Esophagus squamous epithelium (tissue), 5 donors: ENCODE measurements at regions not wholly inside any gene's neighbourhood (a gene's known extent, or its start where the extent isn't known, plus 50 kb on each side); places are given as distances from the start of the nearest gene placed in this dataset.

Experiments
- DNase-seq: peaks from one replicate; lab custom pipeline; 2025; lab: John Stamatoyannopoulos, UW
- H3K27ac ChIP-seq, 4 donors: fragments of 200-600 bp; sonication (generic); one replicate each; pipeline ENCODE4 v1.5.1; 2016 to 2019; ENCODE audit warnings: mild to moderate bottlenecking in 1 of 4
- H3K27me3 ChIP-seq, 4 donors: fragments of 200-600 bp; sonication (generic); 1 replicate in 3 of 4; 2 replicates in 1 of 4; pipeline versions ENCODE4 v1.5.1 to v1.6.0; 2017 to 2021; ENCODE audit warnings: antibody characterized with exemption in 1 of 4
- H3K36me3 ChIP-seq, 3 donors: fragments of 200-600 bp; sonication (generic); one replicate each; pipeline ENCODE4 v1.5.1; 2016 to 2019
- H3K4me1 ChIP-seq, 3 donors: fragments of 200-600 bp; sonication (generic); one replicate each; pipeline ENCODE4 v1.5.1; 2017 to 2019
- H3K4me3 ChIP-seq, 4 donors: fragments of 200-600 bp; sonication (generic); 1 replicate in 3 of 4; 2 replicates in 1 of 4; pipeline ENCODE4 v1.5.1; 2016 to 2019; ENCODE audit warnings: mild to moderate bottlenecking in 2 of 4, moderate library complexity in 1 of 4
- H3K9me3 ChIP-seq, 3 donors: fragments of 200-600 bp; sonication (generic); one replicate each; pipeline ENCODE4 v1.5.1; 2016 to 2019
- CTCF ChIP-seq, 6 experiments: fragments of 450-650 bp in 4 of 6; fragments of 200-600 bp in 2 of 6; sonication (generic) in 2 of 6; IDR thresholded peaks; one replicate each; pipeline ENCODE4 v1.5.1; 2016 to 2019; ENCODE audit warnings: antibody characterized with exemption in 6 of 6, mild to moderate bottlenecking in 4 of 6, moderate library complexity in 4 of 6
- POLR2A ChIP-seq, 4 donors: fragments of 450-650 bp; IDR thresholded peaks; one replicate each; pipeline ENCODE4 v1.6.1; 2017; ENCODE audit warnings: antibody characterized with exemption in 4 of 4, mild to moderate bottlenecking in 4 of 4, moderate library complexity in 3 of 4
- WGBS, 2 donors: methylation state at CpG; one replicate each; pipeline ENCODE4 v1.1.5; 2018; 5-methylcytosine and 5-hydroxymethylcytosine counted together
- intact Hi-C: fragments of 100-400 bp; cut with DNase I; formaldehyde crosslinking; loops from one replicate; pipeline ENCODE4 v1.15.0; 2022
- donor health status: DM: yes; HTN: yes; CAD: no.

- WGBS, 2 donors, result 28% methylated on average over 1 of the region's 1 CpG
- intact Hi-C loops, result no loop called here
These were observed 1002.4 kb downstream of the SLITRK1 start for GRCh38 chr13:82879921-82880320.

GRCh38 chr13:82878536-82878935 lies 1003.7 kb downstream of the SLITRK1 start:
- no peak for DNase-seq
- Histone ChIP-seq H3K9me3 (no peaks in the 10 kb centered on the region), H3K36me3 (no peaks in the 10 kb centered on the region), H3K27me3 (no peaks in the 10 kb centered on the region), H3K4me1 (no peaks in the 10 kb centered on the region), H3K4me3 (no peak overlapping the region), H3K27ac (no peak overlapping the region)
- TF ChIP-seq POLR2A (IDR thresholded peaks at IDR 0.05) (no peak), CTCF (IDR thresholded peaks at IDR 0.05) (no peak)
- intact Hi-C loops, result no loop called here

More at GRCh38 chr13:82879921-82880320, 1002.4 kb downstream of the SLITRK1 start:
- no peaks in the 10 kb centered on the region for H3K9me3 ChIP-seq
- H3K4me3 ChIP-seq, result no peak overlapping the region
- no peaks in the 10 kb centered on the region for H3K36me3 ChIP-seq
- TF ChIP-seq POLR2A (IDR thresholded peaks at IDR 0.05), result no peak
- TF ChIP-seq CTCF (IDR thresholded peaks at IDR 0.05), result no peak
- no peaks in the 10 kb centered on the region for H3K4me1 ChIP-seq
- no peaks in the 10 kb centered on the region for H3K27me3 ChIP-seq
- no peak overlapping the region for H3K27ac ChIP-seq
- DNase-seq, result no peak

GRCh38 chr13:82867284-82867683 lies 1015.0 kb downstream of the SLITRK1 start:
- intact Hi-C loops, result no loop called here
- Histone ChIP-seq H3K4me1 (no peaks in the 10 kb centered on the region), H3K27me3 (no peaks in the 10 kb centered on the region), H3K4me3 (no peak overlapping the region), H3K27ac (no peak overlapping the region), H3K9me3 (no peaks in the 10 kb centered on the region), H3K36me3 (no peaks in the 10 kb centered on the region)
- DNase-seq, result no peak
- TF ChIP-seq POLR2A (IDR thresholded peaks at IDR 0.05) (no peak), CTCF (IDR thresholded peaks at IDR 0.05) (no peak)
- WGBS, 2 donors, result 30 to 45% methylated on average over 2 of the region's 2 CpGs

- H3K27me3 ChIP-seq, result no peaks in the 10 kb centered on the region
- H3K27ac ChIP-seq, result no peak overlapping the region
- H3K36me3 ChIP-seq, result no peaks in the 10 kb centered on the region
- no peak for TF ChIP-seq POLR2A (IDR thresholded peaks at IDR 0.05)
- TF ChIP-seq CTCF (IDR thresholded peaks at IDR 0.05), result no peak
- no peak overlapping the region for H3K4me3 ChIP-seq
- intact Hi-C loops, result no loop called here
- no peaks in the 10 kb centered on the region for H3K9me3 ChIP-seq
- DNase-seq, result no peak
- no peaks in the 10 kb centered on the region for H3K4me1 ChIP-seq
These were observed 1031.6 kb downstream of the SLITRK1 start for GRCh38 chr13:82850644-82851043.

GRCh38 chr13:82848766-82849165 lies 1033.5 kb downstream of the SLITRK1 start:
- intact Hi-C loops, result no loop called here
- Histone ChIP-seq H3K9me3 (no peaks in the 10 kb centered on the region), H3K4me1 (no peaks in the 10 kb centered on the region), H3K27me3 (no peaks in the 10 kb centered on the region), H3K27ac (no peak overlapping the region), H3K4me3 (no peak overlapping the region), H3K36me3 (no peaks in the 10 kb centered on the region)
- 57 to 88% methylated on average over 1 of the region's 1 CpG for WGBS, 2 donors
- TF ChIP-seq CTCF (IDR thresholded peaks at IDR 0.05) (no peak), POLR2A (IDR thresholded peaks at IDR 0.05) (no peak)
- DNase-seq, result no peak
